Vagina (tissue), 2 donors: ENCODE measurements at regions not wholly inside any gene's neighbourhood (a gene's known extent, or its start where the extent isn't known, plus 50 kb on each side); places are given as distances from the start of the nearest gene placed in this dataset.

Experiments used
- POLR2AphosphoS5 ChIP-seq, 2 donors: sonication (generic); formaldehyde crosslinking; IDR thresholded peaks; one replicate each; pipeline ENCODE4 v1.9.0; 2017; ENCODE audit warnings: antibody characterized with exemption in 2 of 2, mild to moderate bottlenecking in 2 of 2, low read depth in 1 of 2; ENCODE audit not compliant: insufficient read depth in 1 of 2
- TF ChIP-seq, protein P1 (sequence below), 3 experiments: fragments of 450-650 bp in 2 of 3; fragments of 200-600 bp in 1 of 3; sonication (generic) in 1 of 3; IDR thresholded peaks; one replicate each; pipeline ENCODE4 v1.5.1; 2017 to 2019; ENCODE audit warnings: antibody characterized with exemption in 3 of 3, mild to moderate bottlenecking in 2 of 3, moderate library complexity in 2 of 3

- TF ChIP-seq POLR2AphosphoS5 (IDR thresholded peaks at IDR 0.05; ENCODE audit: insufficient read depth in 1 of 2, low read depth in 1 of 2), result no peak
- TF ChIP-seq, protein P1, sequence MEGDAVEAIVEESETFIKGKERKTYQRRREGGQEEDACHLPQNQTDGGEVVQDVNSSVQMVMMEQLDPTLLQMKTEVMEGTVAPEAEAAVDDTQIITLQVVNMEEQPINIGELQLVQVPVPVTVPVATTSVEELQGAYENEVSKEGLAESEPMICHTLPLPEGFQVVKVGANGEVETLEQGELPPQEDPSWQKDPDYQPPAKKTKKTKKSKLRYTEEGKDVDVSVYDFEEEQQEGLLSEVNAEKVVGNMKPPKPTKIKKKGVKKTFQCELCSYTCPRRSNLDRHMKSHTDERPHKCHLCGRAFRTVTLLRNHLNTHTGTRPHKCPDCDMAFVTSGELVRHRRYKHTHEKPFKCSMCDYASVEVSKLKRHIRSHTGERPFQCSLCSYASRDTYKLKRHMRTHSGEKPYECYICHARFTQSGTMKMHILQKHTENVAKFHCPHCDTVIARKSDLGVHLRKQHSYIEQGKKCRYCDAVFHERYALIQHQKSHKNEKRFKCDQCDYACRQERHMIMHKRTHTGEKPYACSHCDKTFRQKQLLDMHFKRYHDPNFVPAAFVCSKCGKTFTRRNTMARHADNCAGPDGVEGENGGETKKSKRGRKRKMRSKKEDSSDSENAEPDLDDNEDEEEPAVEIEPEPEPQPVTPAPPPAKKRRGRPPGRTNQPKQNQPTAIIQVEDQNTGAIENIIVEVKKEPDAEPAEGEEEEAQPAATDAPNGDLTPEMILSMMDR (IDR thresholded peaks at IDR 0.05), result no peak
These were observed 647.1 kb downstream of the PTPRU start for GRCh38 chr1:29883411-29883832.
